ENCODE measurements at regions not wholly inside any gene's neighbourhood (a gene's known extent, or its start where the extent isn't known, plus 50 kb on each side); places are given as distances from the start of the nearest gene placed in this dataset.

GRCh38 chr16:86243571-86244154 is 266.7 kb upstream of the FOXF1 start:
- TF ChIP-seq CTCF (IDR thresholded peaks at IDR 0.05): no peak
- TF ChIP-seq POLR2A (IDR thresholded peaks at IDR 0.05): no peak

Measured in testis (tissue), 2 donors.